Spleen (tissue), 7 donors: ENCODE measurements at regions not wholly inside any gene's neighbourhood (a gene's known extent, or its start where the extent isn't known, plus 50 kb on each side); places are given as distances from the start of the nearest gene placed in this dataset.

Experiments used
- CTCF ChIP-seq, 11 experiments: fragments of 200-600 bp in 7 of 11; fragments of 450-650 bp in 4 of 11; sonication (generic) in 4 of 11; IDR thresholded peaks in 8 of 11; conservative IDR thresholded peaks in 3 of 11; 1 replicate in 7 of 11; 2 replicates in 4 of 11; pipeline versions ENCODE4 v1.4.0 to v1.8.0; 2016 to 2021; ENCODE audit warnings: antibody characterized with exemption in 11 of 11, inconsistent platforms in 4 of 11, mild to moderate bottlenecking in 1 of 11
- POLR2A ChIP-seq, 3 donors: fragments of 450-650 bp; IDR thresholded peaks; one replicate each; pipeline ENCODE4 v1.5.1; 2017; ENCODE audit warnings: antibody characterized with exemption in 3 of 3, mild to moderate bottlenecking in 1 of 3
- donor health status: DM: no; HTN: no; CAD: no; lungs with moderate emphysema.
- donor health status: DM: no; HTN: no; CAD: no.
- donor health status: DM: no; HTN: no; CAD: no.

- TF ChIP-seq CTCF (IDR thresholded peaks at IDR 0.05 in 8 of 11, conservative IDR thresholded peaks at IDR 0.05 in 3 of 11) (no peak), POLR2A (IDR thresholded peaks at IDR 0.05) (no peak)
Observed at GRCh38 chr7:18306696-18307095, 188.9 kb upstream of the HDAC9 start.
